GM12878 (cell line): ENCODE measurements at regions not wholly inside any gene's neighbourhood (a gene's known extent, or its start where the extent isn't known, plus 50 kb on each side); places are given as distances from the start of the nearest gene placed in this dataset.

Experiments used
- ATAC-seq: fragments of 200-7000 bp; cut with Tn5 transposase; 3 replicates; pipeline ENCODE4 v1.9.1; 2020; ENCODE audit warnings: mild to moderate bottlenecking, moderate library complexity
- BruUV-seq: library from RNA; stranded (reverse); fragments of 400-500 nt; replicated peaks from 2 replicates; lab custom pipeline; 2021; lab: Mats Ljungman, UMichigan
- CTCF ChIA-PET: fragments of 300-600 bp; sonication (Branson Sonifier 250); formaldehyde crosslinking; extraction: SDS; loops from one replicate; lab custom pipeline; 2021; ENCODE audit warnings: inconsistent platforms; lab: Yijun Ruan, JAX
- POLR2A ChIA-PET: fragments of 350-600 bp; formaldehyde crosslinking; extraction: SDS; loops from one replicate; lab custom pipeline; 2021; ENCODE audit warnings: inconsistent platforms; lab: Charles Lee
- RAD21 ChIA-PET: fragments of 300-600 bp; sonication (Branson Sonifier 250); formaldehyde crosslinking; loops from one replicate; lab custom pipeline; 2023; ENCODE audit warnings: antibody characterized with exemption; ENCODE audit not compliant: unreplicated experiment; lab: Charles Lee
- SMC1A ChIA-PET: fragments of 300-600 bp; sonication (Branson Sonifier 250); formaldehyde crosslinking; loops from one replicate; lab custom pipeline; 2023; ENCODE audit not compliant: unreplicated experiment, uncharacterized antibody; lab: Charles Lee
- DNase-seq: peaks from one replicate; pipeline ENCODE4 v3.0.0-alpha.2; 2011; ENCODE audit warnings: low read depth, low spot score
- FAIRE-seq: peaks from 3 replicates; lab custom pipeline; 2011; peaks lifted over from hg19 to GRCh38; lab: Jason Lieb, UNC
- H2AFZ ChIP-seq: 2 replicates; pipeline ENCODE4 v1.6.0; 2011; ENCODE audit warnings: low read depth, low read length, control low read depth; ENCODE audit not compliant: control insufficient read depth
- H3K27ac ChIP-seq: 2 replicates; pipeline ENCODE4 v1.5.1; 2011; ENCODE audit warnings: control low read depth; ENCODE audit not compliant: control insufficient read depth, insufficient read depth
- H3K27me3 ChIP-seq, 2 experiments: replicated peaks in 1 of 2; 2 replicates each; pipeline versions ENCODE4 v1.6.0 to v1.6.1; 2011; ENCODE audit warnings: low read length in 1 of 2; ENCODE audit not compliant: control insufficient read depth in 2 of 2, insufficient read depth in 2 of 2
- H3K36me3 ChIP-seq, 2 experiments: 2 replicates each; pipeline ENCODE4 v1.5.1; 2011; ENCODE audit warnings: low read length in 1 of 2; ENCODE audit not compliant: control insufficient read depth in 2 of 2, insufficient read depth in 2 of 2
- H3K4me1 ChIP-seq: 2 replicates; pipeline ENCODE4 v1.6.1; 2011; ENCODE audit warnings: mild to moderate bottlenecking, low read length, moderate library complexity, mixed read lengths; ENCODE audit not compliant: control insufficient read depth, insufficient read depth
- H3K4me2 ChIP-seq: 2 replicates; pipeline ENCODE4 v1.6.0; 2011; ENCODE audit warnings: control low read depth; ENCODE audit not compliant: control insufficient read depth, insufficient read depth
- H3K4me3 ChIP-seq: fragments of 200-600 bp; sonication (generic); 2 replicates; pipeline ENCODE4 v1.5.1; 2016
- H3K79me2 ChIP-seq: 2 replicates; pipeline ENCODE4 v1.6.0; 2011; ENCODE audit warnings: low read length; ENCODE audit not compliant: control insufficient read depth, insufficient read depth
- H3K9ac ChIP-seq: 2 replicates; pipeline ENCODE4 v1.8.0; 2011; ENCODE audit warnings: low read length, control low read depth, mixed read lengths; ENCODE audit not compliant: control insufficient read depth, insufficient read depth
- H3K9me3 ChIP-seq: replicated peaks from 3 replicates; pipeline ENCODE4 v1.5.1; 2011; ENCODE audit warnings: mild to moderate bottlenecking, low read length; ENCODE audit not compliant: control insufficient read depth, insufficient read depth
- H4K20me1 ChIP-seq: 2 replicates; pipeline ENCODE4 v1.6.0; 2011; ENCODE audit not compliant: control insufficient read depth, insufficient read depth
- BMI1 ChIP-seq: fragments of 450-650 bp; IDR thresholded peaks from 2 replicates; pipeline ENCODE4 v1.6.1; 2016; ENCODE audit warnings: mild to moderate bottlenecking, moderate library complexity, borderline replicate concordance
- CREB1 ChIP-seq: IDR thresholded peaks from 2 replicates; pipeline ENCODE4 v1.6.1; 2012; ENCODE audit warnings: low read depth, mild to moderate bottlenecking, inconsistent platforms
- EZH2 ChIP-seq: IDR thresholded peaks from 2 replicates; pipeline ENCODE4 v1.6.1; 2012; ENCODE audit warnings: low read depth, mild to moderate bottlenecking, control low read depth, inconsistent platforms, low read length, borderline replicate concordance; ENCODE audit not compliant: control insufficient read depth
- MXI1 ChIP-seq: fragments of 150-350 bp; IDR thresholded peaks from 2 replicates; pipeline ENCODE4 v1.6.1; 2011; ENCODE audit warnings: low read depth, mild to moderate bottlenecking, inconsistent platforms, low read length, improper control_type of control experiment
- RUNX3 ChIP-seq: IDR thresholded peaks from 2 replicates; pipeline ENCODE4 v1.6.1; 2012; ENCODE audit warnings: low read length, inconsistent platforms
- SIX5 ChIP-seq: IDR thresholded peaks from 2 replicates; pipeline ENCODE4 v1.6.1; 2011; ENCODE audit warnings: mild to moderate bottlenecking, low read depth, low read length, moderate library complexity; ENCODE audit not compliant: severe bottlenecking
- SMAD5 ChIP-seq: IDR thresholded peaks from 2 replicates; pipeline ENCODE4 v1.6.1; 2016; ENCODE audit warnings: antibody characterized with exemption, low read depth
- TCF12 ChIP-seq: IDR thresholded peaks from 2 replicates; pipeline ENCODE4 v1.6.1; 2011; ENCODE audit warnings: low read depth, mild to moderate bottlenecking, low read length
- WGBS: methylation state at CpG from one replicate; pipeline ENCODE4 v1.1.6; 2016; ENCODE audit warnings: low lambda C conversion rate; ENCODE audit not compliant: insufficient replicate concordance, insufficient coverage; ENCODE audit errors: missing lambda C conversion rate; 5-methylcytosine and 5-hydroxymethylcytosine counted together
- in situ Hi-C: fragments of 300-500 bp; cut with MboI; formaldehyde crosslinking; loops from 9 replicates; pipeline ENCODE4 v1.14.3; 2018; ENCODE audit warnings: mixed read lengths
- intact Hi-C: fragments of 100-400 bp; cut with micrococcal nuclease; formaldehyde crosslinking; loops from one replicate; pipeline ENCODE4 v1.14.2; 2022; ENCODE audit not compliant: unreplicated experiment
- TF ChIP-seq, protein P1 (sequence below): IDR thresholded peaks from 2 replicates; pipeline ENCODE4 v1.6.1; 2011; ENCODE audit warnings: mild to moderate bottlenecking, low read depth, low read length, moderate library complexity; ENCODE audit not compliant: insufficient replicate concordance

DNA sequence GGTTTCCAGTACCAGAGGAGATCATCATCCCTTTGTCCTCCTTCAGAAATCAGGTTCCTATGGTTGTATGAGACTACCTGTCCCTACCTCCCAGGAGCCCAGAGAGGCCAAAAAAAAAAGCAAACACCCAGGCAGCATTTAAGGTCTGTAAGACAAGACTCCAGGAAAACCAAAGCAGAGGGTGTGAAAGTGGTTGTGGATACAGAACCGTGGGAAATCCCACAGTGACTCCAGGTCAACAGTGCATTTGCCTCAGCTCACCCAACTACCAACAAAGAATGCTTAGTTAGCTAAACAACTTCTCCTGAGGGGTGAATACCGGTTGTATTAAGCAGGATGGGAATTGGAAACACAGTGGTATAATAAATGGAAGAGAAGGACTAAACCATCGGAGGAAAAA, 83.6 kb downstream of the LBH start:
- H3K36me3 ChIP-seq = no peaks in the 10 kb centered on the region
- no peak overlapping the region for H3K9ac ChIP-seq
- in situ Hi-C loops (no loop called here), intact Hi-C loops (no loop called here)
- ChIA-PET POLR2A (interaction anchor here (1.1 kb wide), 1 partner anchor 103 kb away, joined by 8 read pairs; no protein-coding TSS in a partner anchor), CTCF (interaction anchor here (0.6 kb wide), 2 partner anchors 15 to 135 kb away, joined by 3 to 4 read pairs; no protein-coding TSS in a partner anchor), RAD21 (no interaction called here), SMC1A (interaction anchor here (1.1 to 1.6 kb wide), 4 partner anchors 20 to 86 kb away, joined by 3 to 6 read pairs (median 4); no protein-coding TSS in a partner anchor)
- no peaks in the 10 kb centered on the region for H4K20me1 ChIP-seq
- H3K27ac ChIP-seq = no peak overlapping the region
- no peaks in the 10 kb centered on the region for H3K79me2 ChIP-seq
- no peak overlapping the region for H3K4me2 ChIP-seq
- H3K27me3 ChIP-seq = no peaks in the 10 kb centered on the region
- whole genome bisulfite sequencing = 64% methylated on average over 3 of the region's 3 CpGs
- H2AFZ ChIP-seq = no peak overlapping the region
- no peak for DNase-seq
- ATAC-seq = no peak
- no peak for TF ChIP-seq RUNX3
- TF ChIP-seq TCF12 = no peak
- TF ChIP-seq BMI1 = no peak
- TF ChIP-seq MXI1 = no peak
- TF ChIP-seq CREB1 = no peak
- no peak for TF ChIP-seq EZH2
- no peak for TF ChIP-seq SIX5
- TF ChIP-seq SMAD5 = no peak
- TF ChIP-seq, protein P1, sequence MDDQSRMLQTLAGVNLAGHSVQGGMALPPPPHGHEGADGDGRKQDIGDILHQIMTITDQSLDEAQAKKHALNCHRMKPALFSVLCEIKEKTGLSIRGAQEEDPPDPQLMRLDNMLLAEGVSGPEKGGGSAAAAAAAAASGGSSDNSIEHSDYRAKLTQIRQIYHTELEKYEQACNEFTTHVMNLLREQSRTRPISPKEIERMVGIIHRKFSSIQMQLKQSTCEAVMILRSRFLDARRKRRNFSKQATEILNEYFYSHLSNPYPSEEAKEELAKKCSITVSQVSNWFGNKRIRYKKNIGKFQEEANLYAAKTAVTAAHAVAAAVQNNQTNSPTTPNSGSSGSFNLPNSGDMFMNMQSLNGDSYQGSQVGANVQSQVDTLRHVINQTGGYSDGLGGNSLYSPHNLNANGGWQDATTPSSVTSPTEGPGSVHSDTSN = no peak
- no TSS peak for BruUV-seq
- H3K9me3 ChIP-seq = peaks cover 3% of the 10 kb centered on the region; the same call in 1 of the 3 replicates
- peaks cover 16% of the 10 kb centered on the region for H3K4me1 ChIP-seq
- FAIRE-seq = no peak
- no peak overlapping the region for H3K4me3 ChIP-seq
